ENCODE measurements at regions not wholly inside any gene's neighbourhood (a gene's known extent, or its start where the extent isn't known, plus 50 kb on each side); places are given as distances from the start of the nearest gene placed in this dataset.
A peak's percentile ranks its signal among the peaks of the same experiment; 100 is the strongest.

DNA sequence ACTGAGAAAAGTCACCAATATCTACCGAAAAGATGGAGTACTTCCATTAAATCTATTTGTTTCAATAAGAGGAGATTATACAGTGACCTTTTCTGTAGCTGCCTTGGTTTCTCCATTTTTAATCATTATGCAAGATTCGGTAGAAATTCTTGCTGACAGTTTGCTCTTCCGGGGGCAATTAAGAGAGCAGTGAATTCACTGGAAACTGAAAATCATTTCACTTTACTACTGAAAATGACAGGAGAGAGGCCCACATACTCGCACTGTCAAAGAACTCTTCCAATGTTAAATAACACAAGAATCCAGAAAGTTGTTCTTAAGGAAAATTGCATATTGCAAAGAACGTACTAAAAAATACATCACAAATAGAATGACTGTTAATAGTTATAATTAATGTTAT is 699.3 kb downstream of the CBLN2 start:
- Histone ChIP-seq H4K91ac (ENCODE audit: low read length) (no peak overlapping the region), H3K36me3 (ENCODE audit: control insufficient read depth in 1 of 2, insufficient read depth in 2 of 2, low read depth in 1 of 2, low read length in 2 of 2) (no peaks in the 10 kb centered on the region), H2AK5ac (ENCODE audit: low read length, severe bottlenecking) (no peak overlapping the region), H2BK15ac (ENCODE audit: low read depth, poor library complexity, severe bottlenecking) (no peak overlapping the region), H3K23ac (ENCODE audit: low read length in 2 of 2) (no peak overlapping the region), H3K4me1 (ENCODE audit: control insufficient read depth, insufficient read depth, low read depth, low read length) (no peaks in the 10 kb centered on the region), H2BK12ac (ENCODE audit: low read length in 2 of 2) (no peak overlapping the region), H3K27me3 (ENCODE audit: control insufficient read depth in 1 of 2, insufficient read depth in 1 of 2, low read length in 2 of 2) (no peaks in the 10 kb centered on the region), H3K4me3 (ENCODE audit: insufficient read depth in 1 of 2, low read depth in 1 of 2, low read length in 2 of 2) (no peak overlapping the region), H3K9ac (ENCODE audit: low read length) (no peak overlapping the region), H3K14ac (ENCODE audit: low read length in 2 of 2) (no peak overlapping the region), H3K79me1 (replicated peaks; ENCODE audit: low read length, poor library complexity, severe bottlenecking) (no peaks in the 10 kb centered on the region), H3K18ac (ENCODE audit: low read depth in 1 of 2, low read length in 2 of 2) (no peak overlapping the region), H2BK120ac (ENCODE audit: low read depth, low read length) (no peak overlapping the region), H4K8ac (ENCODE audit: low read length) (no peak overlapping the region), H3K4me2 (ENCODE audit: low read length, poor library complexity, severe bottlenecking) (no peak overlapping the region), H2BK5ac (ENCODE audit: low read depth, low read length, poor library complexity, severe bottlenecking) (no peak overlapping the region), H3K9me3 (ENCODE audit: control insufficient read depth, low read length) (peaks cover 28% of the 10 kb centered on the region), H3K27ac (ENCODE audit: low read length, poor library complexity, severe bottlenecking) (no peak overlapping the region), H3K4ac (ENCODE audit: low read depth in 1 of 2, low read length in 2 of 2) (no peak overlapping the region), H2AFZ (ENCODE audit: low read depth, low read length) (no peak overlapping the region)
- WGBS = 100% methylated on average over 1 of the region's 5 CpGs
- DNase-seq = no peak

DNA sequence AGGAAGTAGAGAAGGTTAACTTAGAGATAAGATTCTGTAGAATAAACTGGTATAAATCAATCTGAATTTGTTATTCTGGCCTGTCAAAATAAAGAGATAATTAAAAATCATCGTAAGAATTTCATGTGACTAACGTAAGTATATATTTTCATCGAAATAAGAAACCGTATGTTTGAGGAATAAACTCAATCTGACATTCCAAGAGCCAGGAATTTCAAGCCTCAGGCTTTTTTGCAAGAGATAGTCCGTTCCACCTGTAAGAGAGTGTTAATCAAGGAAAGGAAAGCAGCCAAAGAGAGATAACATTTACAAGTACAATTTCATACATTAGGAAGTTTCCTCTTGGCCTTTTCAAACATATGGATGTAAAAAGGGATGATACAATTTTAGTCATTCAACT is 701.5 kb downstream of the CBLN2 start:
- no peak for DNase-seq
- Histone ChIP-seq H3K9me3 (ENCODE audit: control insufficient read depth, low read length) (peaks cover 19% of the 10 kb centered on the region), H3K14ac (ENCODE audit: low read length in 2 of 2) (no peak overlapping the region), H3K36me3 (ENCODE audit: control insufficient read depth in 1 of 2, insufficient read depth in 2 of 2, low read depth in 1 of 2, low read length in 2 of 2) (no peaks in the 10 kb centered on the region), H2BK15ac (ENCODE audit: low read depth, poor library complexity, severe bottlenecking) (no peak overlapping the region), H3K4me1 (ENCODE audit: control insufficient read depth, insufficient read depth, low read depth, low read length) (no peaks in the 10 kb centered on the region), H2BK120ac (ENCODE audit: low read depth, low read length) (no peak overlapping the region), H4K91ac (ENCODE audit: low read length) (no peak overlapping the region), H2BK12ac (ENCODE audit: low read length in 2 of 2) (no peak overlapping the region), H2AFZ (ENCODE audit: low read depth, low read length) (no peak overlapping the region), H3K27ac (ENCODE audit: low read length, poor library complexity, severe bottlenecking) (no peak overlapping the region), H3K9ac (ENCODE audit: low read length) (no peak overlapping the region), H3K4me3 (ENCODE audit: insufficient read depth in 1 of 2, low read depth in 1 of 2, low read length in 2 of 2) (no peak overlapping the region), H3K23ac (ENCODE audit: low read length in 2 of 2) (no peak overlapping the region), H2BK5ac (ENCODE audit: low read depth, low read length, poor library complexity, severe bottlenecking) (no peak overlapping the region), H3K27me3 (ENCODE audit: control insufficient read depth in 1 of 2, insufficient read depth in 1 of 2, low read length in 2 of 2) (no peaks in the 10 kb centered on the region), H4K8ac (ENCODE audit: low read length) (no peak overlapping the region), H2AK5ac (ENCODE audit: low read length, severe bottlenecking) (no peak overlapping the region), H3K4ac (ENCODE audit: low read depth in 1 of 2, low read length in 2 of 2) (no peak overlapping the region), H3K79me1 (replicated peaks; ENCODE audit: low read length, poor library complexity, severe bottlenecking) (no peaks in the 10 kb centered on the region), H3K4me2 (ENCODE audit: low read length, poor library complexity, severe bottlenecking) (no peak overlapping the region), H3K18ac (ENCODE audit: low read depth in 1 of 2, low read length in 2 of 2) (no peak overlapping the region)
- WGBS = 91% methylated on average over 4 of the region's 5 CpGs

DNA sequence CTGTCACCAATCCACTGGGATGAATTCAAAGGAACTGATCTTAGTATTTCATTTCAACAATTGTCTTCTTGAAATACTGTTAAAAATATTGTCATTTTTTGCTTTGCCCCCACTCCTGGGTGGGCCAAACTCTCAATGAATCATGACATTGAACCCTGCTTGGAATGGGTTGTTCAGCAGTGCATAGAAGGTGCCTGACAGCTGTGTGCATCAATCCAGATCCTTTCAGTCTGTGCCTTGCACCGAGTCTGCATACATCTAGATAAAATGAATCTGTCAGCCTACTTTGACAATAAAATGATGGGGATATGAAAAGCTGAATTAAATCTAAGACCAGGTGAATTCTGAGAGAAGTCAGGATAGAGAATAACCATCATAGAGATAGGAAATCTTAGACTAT is 706.6 kb downstream of the CBLN2 start:
- H3K9ac ChIP-seq (ENCODE audit: low read length) = no peak overlapping the region
- no peak overlapping the region for H3K18ac ChIP-seq (ENCODE audit: low read depth in 1 of 2, low read length in 2 of 2)
- no peak overlapping the region for H2AK5ac ChIP-seq (ENCODE audit: low read length, severe bottlenecking)
- no peaks in the 10 kb centered on the region for H3K36me3 ChIP-seq (ENCODE audit: control insufficient read depth in 1 of 2, insufficient read depth in 2 of 2, low read depth in 1 of 2, low read length in 2 of 2)
- no peak overlapping the region for H3K23ac ChIP-seq (ENCODE audit: low read length in 2 of 2)
- DNase-seq = no peak
- no peak overlapping the region for H2BK15ac ChIP-seq (ENCODE audit: low read depth, poor library complexity, severe bottlenecking)
- H4K8ac ChIP-seq (ENCODE audit: low read length) = no peak overlapping the region
- H3K27me3 ChIP-seq (ENCODE audit: control insufficient read depth in 1 of 2, insufficient read depth in 1 of 2, low read length in 2 of 2) = no peaks in the 10 kb centered on the region
- no peaks in the 10 kb centered on the region for H3K4me1 ChIP-seq (ENCODE audit: control insufficient read depth, insufficient read depth, low read depth, low read length)
- no peak overlapping the region for H4K91ac ChIP-seq (ENCODE audit: low read length)
- no peak overlapping the region for H3K4me3 ChIP-seq (ENCODE audit: insufficient read depth in 1 of 2, low read depth in 1 of 2, low read length in 2 of 2)
- H3K9me3 ChIP-seq (ENCODE audit: control insufficient read depth, low read length) = peaks cover 10% of the 10 kb centered on the region
- no peak overlapping the region for H2BK12ac ChIP-seq (ENCODE audit: low read length in 2 of 2)
- no peak overlapping the region for H3K4me2 ChIP-seq (ENCODE audit: low read length, poor library complexity, severe bottlenecking)
- H2AFZ ChIP-seq (ENCODE audit: low read depth, low read length) = no peak overlapping the region
- WGBS = 56% methylated on average over 1 of the region's 1 CpG
- no peak overlapping the region for H2BK120ac ChIP-seq (ENCODE audit: low read depth, low read length)
- H2BK5ac ChIP-seq (ENCODE audit: low read depth, low read length, poor library complexity, severe bottlenecking) = no peak overlapping the region
- H3K14ac ChIP-seq (ENCODE audit: low read length in 2 of 2) = no peak overlapping the region
- H3K4ac ChIP-seq (ENCODE audit: low read depth in 1 of 2, low read length in 2 of 2) = no peak overlapping the region
- H3K27ac ChIP-seq (ENCODE audit: low read length, poor library complexity, severe bottlenecking) = no peak overlapping the region
- H3K79me1 ChIP-seq (replicated peaks; ENCODE audit: low read length, poor library complexity, severe bottlenecking) = no peaks in the 10 kb centered on the region

DNA sequence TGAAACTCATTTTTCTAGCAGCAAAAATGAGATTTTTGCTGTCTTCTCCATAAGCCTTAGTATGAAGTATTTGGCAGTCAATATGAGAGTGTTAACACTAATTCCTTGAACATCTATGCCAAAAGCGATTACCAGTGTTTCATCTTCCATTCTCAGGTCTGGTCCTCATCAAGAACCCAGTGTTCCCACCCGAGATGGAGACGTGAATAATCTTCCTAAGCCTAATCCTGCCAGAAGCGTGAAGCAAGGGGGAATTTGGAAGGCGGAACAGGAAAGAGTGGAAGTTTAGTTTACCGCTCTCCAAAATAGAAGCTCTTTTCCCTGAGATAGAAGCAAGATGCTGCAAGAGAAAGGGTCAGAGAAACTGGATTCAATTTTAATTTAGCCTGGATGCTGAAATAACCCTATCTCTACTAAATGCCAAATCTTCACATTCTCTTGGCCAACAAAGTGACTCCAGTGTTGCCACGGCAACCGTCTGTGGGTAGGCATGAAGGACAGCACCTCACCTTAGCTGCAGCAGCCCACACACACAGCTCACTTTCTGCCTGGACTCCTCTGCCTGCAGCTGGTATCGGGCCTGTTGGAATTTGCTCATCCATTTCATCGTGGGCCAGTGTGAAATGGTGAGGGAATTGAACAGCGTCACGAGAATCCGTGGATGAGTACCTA is 711.1 kb downstream of the CBLN2 start:
- Histone ChIP-seq H2BK15ac (ENCODE audit: low read depth, poor library complexity, severe bottlenecking) (no peak overlapping the region), H2BK5ac (ENCODE audit: low read depth, low read length, poor library complexity, severe bottlenecking) (peak overlapping the region; percentile 70), H3K9ac (ENCODE audit: low read length) (no peak overlapping the region), H3K79me1 (replicated peaks; ENCODE audit: low read length, poor library complexity, severe bottlenecking) (no peaks in the 10 kb centered on the region), H3K23ac (ENCODE audit: low read length in 2 of 2) (no peak overlapping the region), H3K4ac (ENCODE audit: low read depth in 1 of 2, low read length in 2 of 2) (no peak overlapping the region), H3K4me1 (ENCODE audit: control insufficient read depth, insufficient read depth, low read depth, low read length) (no peaks in the 10 kb centered on the region), H2AFZ (ENCODE audit: low read depth, low read length) (no peak overlapping the region), H3K18ac (ENCODE audit: low read depth in 1 of 2, low read length in 2 of 2) (no peak overlapping the region), H3K4me3 (ENCODE audit: insufficient read depth in 1 of 2, low read depth in 1 of 2, low read length in 2 of 2) (no peak overlapping the region), H2BK12ac (ENCODE audit: low read length in 2 of 2) (no peak overlapping the region), H3K4me2 (ENCODE audit: low read length, poor library complexity, severe bottlenecking) (no peak overlapping the region), H2BK120ac (ENCODE audit: low read depth, low read length) (no peak overlapping the region), H3K36me3 (ENCODE audit: control insufficient read depth in 1 of 2, insufficient read depth in 2 of 2, low read depth in 1 of 2, low read length in 2 of 2) (no peaks in the 10 kb centered on the region), H4K8ac (ENCODE audit: low read length) (no peak overlapping the region), H2AK5ac (ENCODE audit: low read length, severe bottlenecking) (no peak overlapping the region), H3K9me3 (ENCODE audit: control insufficient read depth, low read length) (peaks cover 7% of the 10 kb centered on the region), H3K27ac (ENCODE audit: low read length, poor library complexity, severe bottlenecking) (no peak overlapping the region), H3K27me3 (ENCODE audit: control insufficient read depth in 1 of 2, insufficient read depth in 1 of 2, low read length in 2 of 2) (no peaks in the 10 kb centered on the region), H3K14ac (ENCODE audit: low read length in 2 of 2) (no peak overlapping the region), H4K91ac (ENCODE audit: low read length) (no peak overlapping the region)
- DNase-seq = no peak
- WGBS = 93% methylated on average over 7 of the region's 13 CpGs

Measured in mesenchymal stem cell (in vitro differentiated cells and primary cell).